Stimulated activated CD4-positive, alpha-beta T cell treated with anti-CD3 and anti-CD28 coated beads, Interleukin-2, amount 100 ng/mL, for 48 hours (primary cell): ENCODE measurements at regions not wholly inside any gene's neighbourhood (a gene's known extent, or its start where the extent isn't known, plus 50 kb on each side); places are given as distances from the start of the nearest gene placed in this dataset.

ENCODE experiments used
- DNase-seq, 2 donors: peaks; one replicate each; pipeline ENCODE4 v3.0.0-alpha.2; 2020

DNA sequence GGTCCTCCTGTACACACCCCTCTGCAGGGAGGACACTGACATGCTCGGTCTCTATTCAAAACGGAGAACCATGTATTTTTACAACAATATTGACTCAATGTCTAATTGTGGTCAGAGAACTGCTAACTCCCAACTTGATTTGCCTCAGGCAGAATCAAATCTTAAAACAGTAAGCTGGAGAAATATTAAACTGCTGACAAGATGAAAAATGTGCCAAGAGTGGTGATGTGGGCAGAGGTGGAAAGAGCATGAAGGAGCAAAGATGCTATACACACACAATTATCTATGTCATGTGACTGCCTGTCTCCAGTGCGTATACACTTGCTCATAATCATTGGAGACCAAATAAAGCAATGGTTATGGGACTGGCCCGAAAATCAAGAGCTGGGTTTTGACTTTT lies 556.1 kb upstream of the ZNF608 start:
- DNase-seq = no peak

DNA sequence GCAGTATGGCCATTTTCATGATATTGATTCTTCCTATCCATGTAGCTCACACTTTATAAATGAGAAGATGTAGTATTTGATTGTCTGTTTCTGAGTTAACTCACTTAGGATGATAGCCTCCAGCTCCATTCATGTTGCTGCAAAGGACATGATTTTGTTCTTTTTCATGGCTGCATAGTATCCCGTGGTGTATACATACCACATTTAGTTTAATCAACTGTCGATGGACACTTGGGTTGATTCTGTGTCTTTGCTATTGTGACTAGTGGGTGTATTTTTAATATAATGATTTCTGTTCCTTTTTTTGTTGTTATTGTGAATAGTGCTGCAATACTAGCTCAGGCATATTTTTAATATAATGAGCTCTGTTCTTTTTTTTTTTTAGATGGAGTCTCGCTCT lies 560.3 kb upstream of the ZNF608 start:
- DNase-seq = no peak

DNA sequence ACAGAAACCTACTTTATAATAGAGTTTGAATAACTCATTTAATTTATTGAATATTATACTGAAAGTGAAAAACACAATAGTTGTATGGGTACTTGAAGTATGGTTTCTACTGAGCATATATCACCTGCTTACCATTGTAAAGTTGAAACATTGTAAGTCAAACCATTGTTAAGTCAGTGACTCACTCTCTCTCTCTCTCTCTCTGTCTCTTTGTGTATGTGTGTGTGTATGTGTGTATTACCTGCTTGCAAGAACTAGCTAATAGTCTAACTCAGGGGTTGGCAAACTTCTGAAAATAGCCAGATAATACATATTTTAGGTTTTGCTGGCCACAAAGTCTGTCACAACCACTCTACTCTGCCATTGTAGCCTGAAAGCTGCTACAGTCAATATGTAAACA lies 564.3 kb upstream of the ZNF608 start:
- no peak for DNase-seq

DNA sequence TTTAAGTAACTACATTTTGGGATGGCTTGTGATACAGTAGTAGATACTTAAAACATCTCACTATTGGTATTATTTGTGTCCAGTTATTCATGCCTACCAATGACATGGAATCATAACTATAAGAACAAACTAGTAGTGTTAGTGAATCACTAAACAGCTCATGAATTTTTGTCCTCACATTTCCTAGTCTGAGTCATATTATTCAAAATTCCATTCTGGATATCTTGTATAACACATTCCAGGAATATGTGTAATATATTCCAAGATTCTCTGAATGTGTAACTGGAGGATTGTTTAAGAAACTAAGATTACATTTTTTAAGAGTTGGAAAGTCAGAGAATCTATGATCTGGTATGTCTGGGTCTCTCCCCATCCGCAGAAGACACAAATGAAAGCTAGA lies 565.3 kb upstream of the ZNF608 start:
- no peak for DNase-seq

DNA sequence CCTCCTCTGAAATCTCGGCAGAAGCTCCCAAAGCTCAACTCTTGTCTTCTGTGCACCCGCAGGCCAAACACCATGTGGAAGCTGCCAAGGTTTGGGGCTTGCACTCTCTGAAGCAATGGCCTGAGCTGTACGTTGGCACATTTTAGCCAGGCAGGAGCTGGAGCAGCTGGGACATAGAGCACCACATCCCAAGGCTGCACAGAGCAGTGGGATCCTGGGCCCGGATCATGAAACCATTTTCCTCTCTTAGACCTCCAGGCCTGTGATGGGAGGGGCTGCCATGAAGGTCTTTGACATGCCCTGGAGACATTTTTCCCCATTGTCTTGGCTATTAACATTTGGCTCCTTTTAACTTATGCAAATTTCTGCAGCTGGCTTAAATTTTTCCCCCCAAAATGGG lies 567.1 kb upstream of the ZNF608 start:
- DNase-seq = no peak

DNA sequence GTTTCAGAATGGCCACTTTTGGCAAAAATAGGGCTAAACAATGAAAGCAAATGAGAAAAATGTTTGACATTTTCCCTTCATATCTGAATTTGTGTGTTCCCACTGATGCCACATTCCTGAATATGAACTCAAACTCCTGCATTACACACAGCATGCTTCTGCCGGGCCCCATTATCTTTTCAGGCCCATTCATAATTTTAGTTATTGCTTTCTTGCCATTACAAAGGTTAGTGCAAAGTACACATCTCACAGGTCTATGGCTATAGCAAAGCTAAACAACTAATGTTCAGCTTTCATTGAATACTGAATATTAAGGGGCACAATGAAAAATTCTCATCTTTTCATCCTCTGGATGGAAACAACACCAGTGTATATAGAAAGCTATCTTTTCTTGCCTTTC lies 568.9 kb upstream of the ZNF608 start:
- no peak for DNase-seq

DNA sequence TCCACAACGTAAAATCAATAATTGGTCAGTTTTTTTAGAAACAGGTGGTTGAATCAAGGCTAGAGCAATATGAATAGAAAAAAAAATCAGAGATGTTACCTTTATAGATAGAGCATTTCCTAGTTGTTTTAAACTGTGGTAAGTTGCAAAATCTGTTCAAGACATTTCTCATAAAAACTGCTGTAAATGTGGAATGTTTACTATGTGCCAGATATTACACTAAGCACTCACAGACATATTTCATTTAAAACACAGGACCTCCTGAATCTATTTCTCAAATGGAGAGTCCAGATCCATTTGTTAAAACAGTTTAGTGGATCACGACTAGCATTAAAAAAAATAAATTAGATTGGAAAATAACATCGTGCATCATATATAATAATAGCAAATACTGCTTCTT lies 570.0 kb upstream of the ZNF608 start:
- DNase-seq = no peak

DNA sequence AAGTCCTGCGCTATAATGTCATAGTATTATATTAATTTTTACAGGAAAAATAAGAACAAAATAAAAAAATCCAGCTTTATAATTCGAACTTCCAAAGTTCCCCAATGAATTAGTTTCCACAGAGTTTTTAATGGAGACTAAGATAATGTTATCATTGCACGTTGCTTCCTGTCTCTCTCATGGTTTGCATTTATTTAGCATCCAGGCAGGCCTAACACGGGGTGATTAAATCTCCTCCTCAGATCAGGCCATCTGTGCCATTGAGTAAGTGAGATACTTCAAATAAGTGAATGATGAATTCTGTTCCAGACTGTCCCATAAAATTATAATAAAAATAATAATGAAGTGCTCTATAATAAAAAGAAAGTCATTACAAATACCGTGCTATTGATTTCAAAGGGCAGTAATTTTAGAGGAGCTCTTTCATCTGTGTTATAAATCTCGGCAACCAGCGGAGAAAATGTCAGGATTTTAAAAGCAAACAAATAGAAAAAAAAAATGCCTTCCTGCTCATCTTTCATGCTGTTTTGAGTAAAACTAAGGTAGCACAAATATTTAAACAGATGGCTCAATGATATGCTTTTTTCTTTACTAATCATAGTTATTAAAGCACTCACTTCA lies 570.6 kb upstream of the ZNF608 start:
- DNase-seq = no peak

DNA sequence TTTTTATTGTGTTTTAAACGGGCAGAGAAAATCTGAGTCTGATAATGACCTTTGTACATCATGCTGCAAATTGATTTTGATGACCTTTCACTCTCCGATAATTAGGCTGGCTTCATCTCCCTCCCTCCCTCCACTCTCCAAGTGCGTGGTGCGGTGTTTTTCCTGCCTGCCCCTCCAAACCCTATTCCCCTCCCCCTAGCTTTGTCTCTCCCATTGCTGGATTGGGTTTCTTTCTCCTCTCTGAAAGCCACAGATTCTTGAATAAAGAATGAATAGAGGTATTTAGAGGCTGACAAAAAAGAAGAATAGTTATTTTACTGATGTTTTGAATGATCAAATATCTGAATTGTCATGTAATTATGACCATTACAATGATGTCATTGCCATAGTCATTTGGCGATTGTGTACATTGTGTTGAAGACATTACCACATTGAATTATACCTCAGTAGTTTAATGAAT lies 571.1 kb upstream of the ZNF608 start:
- DNase-seq = no peak

DNA sequence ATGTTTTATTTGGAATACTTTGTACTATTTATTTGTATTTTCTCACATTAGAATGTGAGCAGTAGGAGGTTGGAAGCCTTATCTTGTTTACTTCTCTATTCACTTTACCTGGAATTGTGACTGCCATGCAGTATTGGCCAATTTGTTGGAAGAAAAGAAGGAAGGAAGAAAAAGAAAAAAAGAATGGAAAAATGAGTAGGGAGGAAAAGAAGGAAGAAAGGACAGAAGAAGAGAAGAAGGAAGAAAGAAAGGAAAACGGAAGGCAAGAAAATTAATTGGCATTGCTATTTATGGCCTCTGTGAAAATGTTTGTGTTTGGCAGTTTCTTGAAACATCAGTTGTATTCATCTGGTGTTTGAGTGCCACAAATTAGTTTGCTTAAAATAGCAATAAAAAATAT lies 575.2 kb upstream of the ZNF608 start:
- DNase-seq = no peak

DNA sequence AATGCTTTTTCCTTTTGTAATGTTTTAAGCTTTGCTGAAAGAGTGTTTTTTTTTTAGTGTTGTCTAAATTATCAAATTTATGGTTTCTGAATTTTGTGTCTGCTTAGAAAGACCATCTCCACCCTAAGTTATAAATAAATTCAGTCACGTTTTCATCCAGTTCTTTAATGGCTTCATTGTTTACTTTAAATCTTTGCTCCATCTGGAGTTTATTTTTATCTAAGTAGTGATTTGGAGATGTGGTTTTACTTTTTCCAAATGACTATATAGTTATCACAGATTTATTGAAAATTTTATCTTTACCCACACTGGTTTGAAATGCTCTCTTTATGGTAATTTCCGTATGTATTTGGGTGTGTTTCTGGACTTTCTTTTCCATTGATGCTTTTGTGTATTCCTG lies 577.2 kb upstream of the ZNF608 start:
- DNase-seq = no peak

DNA sequence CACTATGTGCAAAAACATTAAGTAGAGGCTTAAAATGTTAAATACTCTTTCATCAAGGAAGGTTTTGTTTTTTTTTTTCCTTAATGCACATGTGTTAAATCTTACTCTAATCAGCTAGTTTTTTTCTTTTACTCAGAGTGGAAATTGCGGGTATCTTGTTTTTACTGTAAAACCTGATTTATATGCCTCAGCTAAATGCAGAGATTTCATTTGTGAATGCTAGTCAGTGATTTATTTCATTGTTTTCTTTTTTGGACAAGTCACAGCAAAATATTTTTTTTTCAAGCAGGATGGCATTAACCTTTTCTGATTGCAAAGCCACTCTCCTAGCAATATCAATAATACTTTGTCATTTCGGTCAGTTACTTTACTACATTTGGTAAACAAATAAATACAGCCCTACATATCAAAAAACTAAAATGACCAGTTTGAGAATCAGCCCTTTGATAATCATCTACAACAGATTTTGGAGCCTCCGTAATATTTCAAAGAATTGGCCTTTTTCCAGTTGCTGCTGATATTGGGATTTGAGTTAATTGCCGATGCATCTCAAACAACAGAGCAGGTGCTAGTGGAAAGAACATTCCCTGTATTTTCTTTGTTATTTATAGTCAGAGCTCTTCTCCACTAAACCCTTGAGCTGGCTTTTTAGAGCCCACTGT lies 579.2 kb upstream of the ZNF608 start:
- DNase-seq = no peak

DNA sequence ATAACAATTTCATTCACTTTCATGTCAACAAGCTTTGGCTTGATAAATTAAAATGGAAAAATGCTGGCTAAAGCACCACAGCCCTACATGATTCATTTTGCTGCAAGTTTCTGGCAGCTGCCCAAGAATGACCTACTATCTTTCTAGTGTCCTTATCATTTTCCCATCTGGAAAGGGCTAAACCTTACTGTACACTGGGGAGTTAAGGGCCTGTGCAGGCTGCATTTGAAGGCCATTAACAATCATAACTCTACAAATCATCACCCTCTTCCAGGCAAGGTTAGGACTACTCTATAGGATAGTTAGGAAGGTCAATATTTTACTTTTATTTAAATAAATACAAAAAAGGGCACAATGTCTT lies 579.7 kb upstream of the ZNF608 start:
- no peak for DNase-seq

DNA sequence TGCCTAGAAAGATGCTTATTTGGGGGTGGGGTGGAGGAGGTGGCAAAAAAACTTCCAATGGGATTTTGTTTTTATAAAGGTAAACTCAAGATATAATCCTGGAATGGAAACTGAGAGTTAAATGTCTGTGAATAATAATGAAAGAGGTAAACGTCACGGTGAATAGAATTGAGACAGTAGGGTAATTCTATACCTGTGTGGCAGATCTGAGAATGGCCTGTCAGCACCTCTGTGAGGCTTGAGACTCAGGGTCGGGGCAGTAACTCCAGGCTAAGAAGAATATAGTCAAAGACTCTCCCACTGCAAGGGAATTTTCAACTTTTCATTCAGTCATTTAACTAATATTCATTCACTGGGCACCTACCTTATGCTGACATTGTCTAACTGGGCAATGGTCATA lies 581.2 kb upstream of the ZNF608 start:
- no peak for DNase-seq

DNA sequence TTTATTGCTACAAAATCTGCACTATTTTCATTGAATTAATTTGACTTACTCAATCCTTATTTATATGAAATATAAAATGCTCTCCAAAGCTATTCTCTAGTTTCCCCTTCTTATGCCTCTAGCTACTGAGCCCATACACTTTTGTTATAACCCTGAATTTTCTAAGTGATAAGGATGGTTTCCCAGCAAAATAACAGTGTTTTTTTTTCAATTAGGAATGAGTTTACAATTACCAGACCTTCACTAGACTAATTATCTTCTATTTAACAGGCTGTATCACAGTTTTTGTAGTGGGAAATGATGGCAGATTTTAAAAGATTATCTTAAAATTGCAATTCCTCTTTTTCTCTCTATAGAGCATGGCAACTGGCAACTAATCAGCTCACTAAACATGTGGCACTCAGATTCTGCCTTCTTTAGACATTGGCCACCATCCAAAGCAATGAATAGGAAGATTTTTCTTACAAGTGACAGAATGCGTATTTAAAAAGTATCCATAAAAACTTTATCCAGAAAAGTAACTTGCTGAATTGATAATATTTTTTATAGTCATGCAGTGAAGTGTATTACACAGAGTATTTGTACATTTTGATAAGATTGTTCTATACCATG lies 585.7 kb upstream of the ZNF608 start:
- DNase-seq = no peak

DNA sequence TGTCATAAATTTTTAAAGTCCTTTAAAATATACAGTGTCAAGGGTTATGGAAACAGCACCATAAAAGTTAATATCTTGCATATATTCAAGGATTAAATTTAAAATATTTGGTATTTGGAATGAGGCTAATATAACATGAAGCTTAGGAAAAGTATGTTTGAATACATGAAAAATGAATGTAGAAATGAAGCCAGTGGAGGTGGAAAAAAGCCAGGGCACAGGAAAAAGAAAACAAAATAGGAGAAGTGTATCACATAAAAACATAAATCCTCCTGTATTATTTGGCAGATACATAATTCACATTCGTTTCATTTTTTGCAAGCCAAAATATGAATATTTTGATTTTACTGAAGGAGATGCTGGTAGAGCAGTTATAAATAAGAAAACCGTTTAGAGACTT lies 587.0 kb upstream of the ZNF608 start:
- DNase-seq = no peak

DNA sequence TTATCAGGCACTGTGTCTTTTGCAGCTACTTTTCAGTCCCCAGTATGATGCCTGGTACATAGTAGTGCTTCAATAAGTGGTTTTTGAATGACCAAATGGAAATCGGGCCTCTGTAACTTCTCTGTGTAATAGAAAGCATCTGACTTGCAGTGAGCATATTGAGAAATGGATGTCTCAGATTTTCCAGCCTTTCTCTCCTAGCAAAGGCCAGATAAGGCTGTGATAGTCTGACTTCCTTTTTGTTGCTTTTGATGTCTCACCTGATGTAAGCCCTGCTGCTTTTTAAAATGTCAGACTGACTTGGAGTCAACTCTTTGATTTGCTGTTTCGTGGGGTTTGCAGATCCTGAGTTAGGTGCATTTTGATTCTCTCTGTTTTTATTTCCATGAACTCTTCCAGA lies 590.0 kb upstream of the ZNF608 start:
- DNase-seq = no peak

DNA sequence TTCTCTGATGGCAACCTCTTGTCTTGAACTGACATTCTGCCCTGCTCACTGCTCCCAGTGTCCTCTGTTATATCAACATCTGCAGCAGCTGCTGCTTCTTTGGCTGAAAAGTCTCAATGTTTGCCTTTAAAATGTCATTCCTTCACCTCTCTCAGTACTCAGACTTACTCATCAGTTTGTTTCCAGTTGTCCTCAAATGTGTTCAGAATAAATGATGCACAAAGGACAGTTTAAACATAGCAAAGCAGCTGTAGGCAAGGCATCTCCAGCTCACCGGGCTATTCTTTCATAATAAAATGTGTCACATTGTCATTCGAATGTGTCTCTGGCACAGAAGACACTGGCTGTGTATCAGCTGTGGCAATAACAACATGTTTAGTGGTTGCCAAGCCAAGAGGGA lies 590.9 kb upstream of the ZNF608 start:
- no peak for DNase-seq

DNA sequence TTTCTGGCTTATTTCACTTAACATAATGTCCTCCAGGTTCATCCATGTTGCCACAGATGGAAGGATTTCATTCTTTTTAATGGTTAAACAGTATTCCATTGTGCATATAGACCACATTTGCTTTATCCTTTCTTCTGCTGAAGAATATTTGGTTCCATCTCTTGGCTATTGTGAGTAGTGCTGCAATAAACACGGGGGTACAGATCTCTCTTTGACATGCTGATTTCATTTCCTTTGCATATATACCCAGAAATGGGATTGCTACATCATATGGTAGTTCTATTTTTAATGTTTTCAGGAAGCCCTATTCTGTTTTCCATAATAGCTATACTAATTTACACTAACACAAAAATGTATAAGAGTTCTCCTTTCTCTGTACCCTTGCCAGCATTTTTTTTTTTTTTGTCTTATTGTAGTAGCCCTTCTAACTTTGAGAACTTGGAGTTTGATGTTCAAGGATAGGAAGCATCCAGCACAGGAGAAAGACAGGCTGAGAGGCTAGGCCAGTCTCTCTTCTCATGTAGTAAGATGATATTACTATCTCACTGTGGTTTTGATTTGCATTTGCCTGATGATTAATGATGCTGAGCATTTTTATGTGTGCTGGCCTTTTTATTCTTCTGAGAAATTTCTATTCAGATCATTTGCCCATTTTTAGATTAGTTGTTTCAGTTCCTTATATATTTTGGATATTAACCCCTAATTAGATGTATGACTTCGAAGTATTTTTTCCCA lies 592.2 kb upstream of the ZNF608 start:
- no peak for DNase-seq

DNA sequence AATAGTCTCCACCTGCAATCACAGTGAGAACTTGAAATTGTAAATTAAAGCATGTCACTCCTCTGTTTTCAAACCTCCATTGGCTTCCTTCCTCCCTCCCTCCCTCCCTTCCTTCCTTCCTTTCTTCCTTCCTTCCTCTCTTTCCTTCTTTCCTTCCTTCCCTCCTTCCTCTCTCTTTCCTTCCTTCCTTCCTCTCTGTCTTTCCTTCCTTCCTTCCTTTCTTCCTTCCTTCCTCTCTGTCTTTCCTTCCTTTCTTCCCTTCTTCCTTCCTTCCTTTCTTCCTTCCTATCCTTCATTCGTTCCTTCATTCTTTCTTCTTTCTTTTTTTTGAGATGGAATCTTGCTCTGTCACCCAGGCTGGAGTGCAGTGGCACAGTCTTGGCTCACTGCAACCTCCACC lies 595.0 kb upstream of the ZNF608 start:
- DNase-seq = no peak

DNA sequence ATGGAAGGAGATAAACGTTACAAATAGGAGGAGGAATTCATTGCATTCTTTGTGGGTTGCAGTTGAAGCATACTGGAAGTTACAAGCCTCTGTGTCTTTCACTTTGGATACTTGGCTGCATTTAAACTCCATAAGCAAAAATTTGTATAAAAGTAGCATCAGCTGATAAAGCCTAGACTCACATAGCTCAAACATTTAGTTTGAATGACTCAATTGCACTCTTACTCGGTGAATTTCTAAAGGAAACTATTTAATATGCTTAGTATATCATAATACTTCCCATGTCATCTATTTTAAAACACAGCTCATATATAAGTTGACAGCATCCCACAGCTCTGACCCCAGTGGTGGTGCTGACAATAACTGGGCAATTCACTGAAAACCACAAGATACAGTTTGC lies 596.6 kb upstream of the ZNF608 start:
- no peak for DNase-seq

DNA sequence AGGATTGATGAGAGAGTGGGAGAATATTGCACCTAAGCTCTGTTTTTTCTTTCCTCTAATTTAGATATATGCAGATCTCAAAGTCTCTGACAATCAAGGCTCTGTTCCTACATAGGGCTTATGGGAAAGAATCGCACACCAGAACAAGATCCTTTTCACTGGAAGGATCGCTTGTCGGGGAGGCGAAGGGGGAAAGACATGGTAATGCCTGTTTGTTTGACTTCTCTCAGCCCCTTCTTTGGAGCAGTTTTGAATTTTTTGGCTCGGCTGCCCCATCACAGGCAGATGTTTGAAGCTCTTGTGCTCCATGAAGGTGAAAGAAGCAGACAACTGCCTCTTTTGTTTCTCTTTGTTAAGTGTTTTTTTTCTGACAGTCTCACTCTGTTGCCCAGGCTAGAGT lies 599.9 kb upstream of the ZNF608 start:
- no peak for DNase-seq

DNA sequence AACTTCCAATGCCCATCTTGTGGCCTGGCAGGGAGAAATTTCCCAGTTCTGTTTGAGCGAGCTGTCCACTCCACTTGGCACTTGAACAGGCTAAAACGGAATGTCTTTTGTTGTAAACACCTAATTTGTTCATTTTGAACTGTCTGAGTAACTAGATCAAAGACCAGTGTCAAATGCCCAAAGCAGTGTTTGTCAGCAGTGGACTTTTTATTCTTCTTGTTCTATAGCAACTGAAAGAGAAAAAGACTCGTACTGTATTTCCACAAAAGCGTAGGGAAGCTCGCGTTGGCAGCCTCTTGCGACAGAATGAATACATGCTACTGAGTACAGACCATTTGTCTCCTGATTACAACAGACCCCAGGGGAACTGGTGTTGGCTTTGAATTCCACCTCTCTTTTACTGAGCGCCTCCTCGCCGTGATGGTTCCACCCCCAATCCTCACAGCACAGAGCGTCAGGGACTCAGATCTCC lies 601.8 kb upstream of the ZNF608 start:
- DNase-seq = no peak
